Body of pancreas (tissue), 4 donors: ENCODE measurements at regions not wholly inside any gene's neighbourhood (a gene's known extent, or its start where the extent isn't known, plus 50 kb on each side); places are given as distances from the start of the nearest gene placed in this dataset.

Experiments used
- CTCF ChIP-seq, 7 experiments: fragments of 450-650 bp in 4 of 7; fragments of 200-600 bp in 3 of 7; sonication (generic) in 3 of 7; IDR thresholded peaks; one replicate each; pipeline ENCODE4 v1.5.1; 2016 to 2019; ENCODE audit warnings: antibody characterized with exemption in 7 of 7
- POLR2A ChIP-seq, 3 donors: fragments of 450-650 bp; IDR thresholded peaks; one replicate each; pipeline ENCODE4 v1.6.1; 2016; ENCODE audit warnings: antibody characterized with exemption in 3 of 3, mild to moderate bottlenecking in 2 of 3

- TF ChIP-seq CTCF (IDR thresholded peaks at IDR 0.05) (no peak), POLR2A (IDR thresholded peaks at IDR 0.05) (no peak)
Measured at GRCh38 chr17:71494062-71494855, 626.6 kb upstream of the SOX9 start.
